ENCODE measurements at regions not wholly inside any gene's neighbourhood (a gene's known extent, or its start where the extent isn't known, plus 50 kb on each side); places are given as distances from the start of the nearest gene placed in this dataset.

- DNase-seq: no peak
- Histone ChIP-seq H3K4me1 (ENCODE audit: control insufficient read depth in 1 of 2, insufficient read depth in 2 of 2, low read length in 2 of 2) (no peaks in the 10 kb centered on the region), H3K36me3 (replicated peaks in 1 of 2; ENCODE audit: control insufficient read depth in 1 of 2, insufficient read depth in 2 of 2, low read length in 2 of 2) (no peaks in the 10 kb centered on the region), H4K20me1 (ENCODE audit: insufficient read depth, low read length) (no peaks in the 10 kb centered on the region), H3K4me3 (replicated peaks in 1 of 3; ENCODE audit: low read depth in 2 of 3, low read length in 3 of 3) (no peak overlapping the region), H3K4me2 (replicated peaks; ENCODE audit: extremely low read depth, low read length, poor library complexity, severe bottlenecking) (no peak overlapping the region), H2AFZ (ENCODE audit: insufficient read depth, low read depth, low read length, poor library complexity, severe bottlenecking) (no peak overlapping the region), H3K79me2 (ENCODE audit: insufficient read depth, low read length) (no peaks in the 10 kb centered on the region), H3K9ac (ENCODE audit: insufficient read depth, low read length, poor library complexity, severe bottlenecking) (no peak overlapping the region), H3K27ac (ENCODE audit: low read depth in 1 of 2, low read length in 2 of 2) (no peak overlapping the region), H3K27me3 (ENCODE audit: control insufficient read depth in 2 of 2, insufficient read depth in 2 of 2, low read length in 2 of 2) (no peaks in the 10 kb centered on the region), H3K9me3 (replicated peaks in 1 of 2; ENCODE audit: control insufficient read depth in 1 of 2, insufficient read depth in 1 of 2, low read length in 2 of 2) (peaks cover 6 to 10% of the 10 kb centered on the region in 2 donors)
- Mint-ChIP-seq H3K27me3 (ENCODE audit: low read depth in 3 of 3) (peaks cover 0 to 1% (median 0%) of the 10 kb centered on the region in 3 donors), H3K9me3 (peaks cover 0 to 7% (median 3%) of the 10 kb centered on the region in 7 donors), H3K4me1 (no peaks in the 10 kb centered on the region), H3K36me3 (no peaks in the 10 kb centered on the region), H3K27ac (no peak overlapping the region), H3K4me3 (no peak overlapping the region)
- intact Hi-C loops (cut with micrococcal nuclease): no loop called here
- WGBS (ENCODE audit: insufficient coverage): no CpG with 5 or more reads among the region's 2 CpGs
- TF ChIP-seq CTCF (IDR thresholded peaks at IDR 0.05): no peak
These were observed 176.6 kb upstream of the CENPE start for GRCh38 chr4:103374758-103375157.

GRCh38 chr4:103374306-103374705 is 176.2 kb upstream of the CENPE start:
- no peak for TF ChIP-seq CTCF (IDR thresholded peaks at IDR 0.05)
- Histone ChIP-seq H3K4me2 (replicated peaks; ENCODE audit: extremely low read depth, low read length, poor library complexity, severe bottlenecking) (no peak overlapping the region), H3K9me3 (replicated peaks in 1 of 2; ENCODE audit: control insufficient read depth in 1 of 2, insufficient read depth in 1 of 2, low read length in 2 of 2) (peaks cover 3 to 6% of the 10 kb centered on the region in 2 donors), H3K4me1 (ENCODE audit: control insufficient read depth in 1 of 2, insufficient read depth in 2 of 2, low read length in 2 of 2) (no peaks in the 10 kb centered on the region), H3K27me3 (ENCODE audit: control insufficient read depth in 2 of 2, insufficient read depth in 2 of 2, low read length in 2 of 2) (no peaks in the 10 kb centered on the region), H3K36me3 (replicated peaks in 1 of 2; ENCODE audit: control insufficient read depth in 1 of 2, insufficient read depth in 2 of 2, low read length in 2 of 2) (no peaks in the 10 kb centered on the region), H3K27ac (ENCODE audit: low read depth in 1 of 2, low read length in 2 of 2) (no peak overlapping the region), H3K4me3 (replicated peaks in 1 of 3; ENCODE audit: low read depth in 2 of 3, low read length in 3 of 3) (no peak overlapping the region), H3K79me2 (ENCODE audit: insufficient read depth, low read length) (no peaks in the 10 kb centered on the region), H4K20me1 (ENCODE audit: insufficient read depth, low read length) (no peaks in the 10 kb centered on the region), H3K9ac (ENCODE audit: insufficient read depth, low read length, poor library complexity, severe bottlenecking) (no peak overlapping the region), H2AFZ (ENCODE audit: insufficient read depth, low read depth, low read length, poor library complexity, severe bottlenecking) (no peak overlapping the region)
- H3K27me3 Mint-ChIP-seq (ENCODE audit: low read depth in 3 of 3): peaks cover 0 to 1% (median 0%) of the 10 kb centered on the region in 3 donors
- H3K4me3 Mint-ChIP-seq: no peak overlapping the region
- no peak for DNase-seq
- no peaks in the 10 kb centered on the region for H3K36me3 Mint-ChIP-seq
- peaks cover 0 to 7% (median 3%) of the 10 kb centered on the region in 7 donors for H3K9me3 Mint-ChIP-seq
- WGBS (ENCODE audit: insufficient coverage): 73% methylated on average over 1 of the region's 1 CpG
- intact Hi-C loops (cut with micrococcal nuclease): no loop called here
- no peak overlapping the region for H3K27ac Mint-ChIP-seq
- H3K4me1 Mint-ChIP-seq: no peaks in the 10 kb centered on the region
